IMR-90 (cell line): ENCODE measurements at regions not wholly inside any gene's neighbourhood (a gene's known extent, or its start where the extent isn't known, plus 50 kb on each side); places are given as distances from the start of the nearest gene placed in this dataset.

ENCODE experiments used
- ATAC-seq: fragments of 200-7000 bp; cut with Tn5 transposase; 2 replicates; pipeline ENCODE4 v1.9.1; 2020; ENCODE audit warnings: low read depth, mild to moderate bottlenecking, moderate library complexity
- BruUV-seq: library from RNA; stranded (reverse); fragments of 400-500 nt; replicated peaks from 2 replicates; lab custom pipeline; 2021; lab: Mats Ljungman, UMichigan
- CTCF ChIA-PET: fragments of 300-600 bp; formaldehyde crosslinking; extraction: SDS; loops from one replicate; lab custom pipeline; 2021; ENCODE audit warnings: antibody characterized with exemption; lab: Yijun Ruan, JAX
- POLR2A ChIA-PET: fragments of 300-600 bp; sonication (Branson Sonifier 250); formaldehyde crosslinking; loops from one replicate; lab custom pipeline; 2022; ENCODE audit warnings: antibody characterized with exemption; ENCODE audit not compliant: unreplicated experiment; lab: Charles Lee
- DNase-seq: peaks from one replicate; pipeline ENCODE4 v3.0.0; 2013
- H2AFZ ChIP-seq: replicated peaks from 2 replicates; pipeline ENCODE3; 2013; ENCODE audit warnings: low read length, mild to moderate bottlenecking; ENCODE audit not compliant: poor library complexity
- H2AK5ac ChIP-seq: 2 replicates; pipeline ENCODE4 v1.6.1; 2013; ENCODE audit warnings: low read depth, low read length, inconsistent platforms
- H2AK9ac ChIP-seq: replicated peaks from 2 replicates; pipeline ENCODE3; 2013; ENCODE audit warnings: mild to moderate bottlenecking, low read depth, low read length, moderate library complexity; ENCODE audit not compliant: poor library complexity
- H2BK120ac ChIP-seq: 2 replicates; pipeline ENCODE4 v1.6.1; 2013; ENCODE audit warnings: low read depth, low read length, inconsistent platforms
- H2BK15ac ChIP-seq: 3 replicates; pipeline ENCODE4 v1.6.1; 2013; ENCODE audit warnings: low read depth, low read length, inconsistent platforms
- H2BK20ac ChIP-seq: 2 replicates; pipeline ENCODE4 v1.6.1; 2013; ENCODE audit warnings: low read depth, mild to moderate bottlenecking, inconsistent platforms, low read length, moderate library complexity
- H2BK5ac ChIP-seq: 2 replicates; pipeline ENCODE4 v1.6.1; 2013; ENCODE audit warnings: mild to moderate bottlenecking, low read depth, low read length, inconsistent platforms; ENCODE audit not compliant: poor library complexity, severe bottlenecking
- H3K14ac ChIP-seq: replicated peaks from 2 replicates; pipeline ENCODE4 v1.6.1; 2013; ENCODE audit warnings: low read depth, low read length, inconsistent platforms
- H3K18ac ChIP-seq: 2 replicates; pipeline ENCODE4 v1.6.1; 2013; ENCODE audit warnings: low read depth, low read length, control low read depth
- H3K23ac ChIP-seq: 2 replicates; pipeline ENCODE4 v1.6.1; 2013; ENCODE audit warnings: low read depth, low read length, inconsistent platforms
- H3K27ac ChIP-seq: 2 replicates; pipeline ENCODE4 v1.5.1; 2013; ENCODE audit warnings: mild to moderate bottlenecking, control low read depth, low read length; ENCODE audit not compliant: insufficient read depth
- H3K27me3 ChIP-seq: 2 replicates; pipeline ENCODE4 v1.6.1; 2013; ENCODE audit warnings: low read length; ENCODE audit not compliant: control insufficient read depth, insufficient read depth
- H3K36me3 ChIP-seq: 2 replicates; pipeline ENCODE4 v1.6.1; 2013; ENCODE audit warnings: low read length, mixed read lengths; ENCODE audit not compliant: control insufficient read depth, insufficient read depth
- H3K4ac ChIP-seq: 2 replicates; pipeline ENCODE4 v1.6.1; 2013; ENCODE audit warnings: low read depth, low read length, inconsistent platforms
- H3K4me1 ChIP-seq: 2 replicates; pipeline ENCODE4 v1.6.1; 2013; ENCODE audit warnings: low read length, mixed read lengths; ENCODE audit not compliant: control insufficient read depth, insufficient read depth
- H3K4me2 ChIP-seq: 2 replicates; pipeline ENCODE4 v1.6.1; 2013; ENCODE audit warnings: low read depth, mild to moderate bottlenecking, control low read depth, low read length, moderate library complexity
- H3K4me3 ChIP-seq: 2 replicates; pipeline ENCODE4 v1.5.1; 2013; ENCODE audit warnings: low read depth, mild to moderate bottlenecking, control low read depth, low read length, moderate library complexity; ENCODE audit not compliant: insufficient read depth
- H3K56ac ChIP-seq: 2 replicates; pipeline ENCODE4 v1.6.1; 2013; ENCODE audit warnings: low read length, inconsistent platforms; ENCODE audit not compliant: insufficient read depth; ENCODE audit errors: extremely low read depth
- H3K79me1 ChIP-seq, 2 experiments: 2 replicates each; pipeline ENCODE4 v1.6.1; 2013; ENCODE audit warnings: low read length in 2 of 2, inconsistent platforms in 1 of 2, low read depth in 1 of 2
- H3K9ac ChIP-seq: 2 replicates; pipeline ENCODE4 v1.6.1; 2013; ENCODE audit warnings: low read depth, low read length, control low read depth
- H3K9me1 ChIP-seq: 2 replicates; pipeline ENCODE4 v1.6.1; 2013; ENCODE audit warnings: low read length, inconsistent platforms; ENCODE audit not compliant: insufficient read depth
- H3K9me3 ChIP-seq: 2 replicates; pipeline ENCODE4 v1.6.1; 2013; ENCODE audit warnings: low read length; ENCODE audit not compliant: control insufficient read depth, insufficient read depth
- H4K20me1 ChIP-seq: 2 replicates; pipeline ENCODE4 v1.6.1; 2013; ENCODE audit warnings: low read length, inconsistent platforms; ENCODE audit not compliant: insufficient read depth
- H4K5ac ChIP-seq: 2 replicates; pipeline ENCODE4 v1.6.1; 2013; ENCODE audit warnings: mild to moderate bottlenecking, low read depth, low read length, control low read depth
- H4K8ac ChIP-seq, 2 experiments: 2 replicates each; pipeline ENCODE4 v1.6.1; 2013; ENCODE audit warnings: low read depth in 2 of 2, low read length in 2 of 2, control low read depth in 1 of 2, inconsistent platforms in 1 of 2
- H4K91ac ChIP-seq: 2 replicates; pipeline ENCODE4 v1.6.1; 2013; ENCODE audit warnings: low read depth, low read length, inconsistent platforms; ENCODE audit not compliant: insufficient read depth
- BHLHE40 ChIP-seq: fragments of 150-350 bp; IDR thresholded peaks from 2 replicates; pipeline ENCODE4 v1.6.1; 2016; ENCODE audit warnings: mild to moderate bottlenecking, low read depth, low read length
- CEBPB ChIP-seq: IDR thresholded peaks from 2 replicates; pipeline ENCODE4 v1.6.1; 2012; ENCODE audit warnings: low read depth, low read length, improper control_type of control experiment
- CHD1 ChIP-seq: IDR thresholded peaks from 2 replicates; pipeline ENCODE4 v1.6.1; 2012; ENCODE audit warnings: low read depth, low read length, improper control_type of control experiment
- CTCF ChIP-seq: conservative IDR thresholded peaks from 2 replicates; pipeline ENCODE4 v1.5.1; 2012; ENCODE audit warnings: mild to moderate bottlenecking, low read depth, low read length, improper control_type of control experiment
- ELK1 ChIP-seq: fragments of 150-350 bp; IDR thresholded peaks from 2 replicates; pipeline ENCODE4 v1.6.1; 2016; ENCODE audit warnings: low read depth, mild to moderate bottlenecking, low read length, moderate library complexity, borderline replicate concordance
- FOS ChIP-seq: fragments of 150-350 bp; IDR thresholded peaks from 2 replicates; pipeline ENCODE4 v1.6.1; 2016; ENCODE audit warnings: low read depth, low read length
- MAFK ChIP-seq: IDR thresholded peaks from 2 replicates; pipeline ENCODE4 v1.6.1; 2012; ENCODE audit warnings: low read depth, low read length, improper control_type of control experiment
- MAZ ChIP-seq: IDR thresholded peaks from 2 replicates; pipeline ENCODE4 v1.6.1; 2012; ENCODE audit warnings: low read depth, mild to moderate bottlenecking, low read length, improper control_type of control experiment, moderate library complexity, borderline replicate concordance
- MXI1 ChIP-seq: IDR thresholded peaks from 2 replicates; pipeline ENCODE4 v1.6.1; 2012; ENCODE audit warnings: low read depth, mild to moderate bottlenecking, low read length, moderate library complexity, borderline replicate concordance
- NFE2L2 ChIP-seq: fragments of 150-350 bp; IDR thresholded peaks from 2 replicates; pipeline ENCODE4 v1.6.1; 2016; ENCODE audit warnings: low read depth, mild to moderate bottlenecking, low read length
- POLR2A ChIP-seq: IDR thresholded peaks from 2 replicates; pipeline ENCODE4 v1.6.1; 2012; ENCODE audit warnings: mild to moderate bottlenecking, low read depth, low read length
- RAD21 ChIP-seq: IDR thresholded peaks from 2 replicates; pipeline ENCODE4 v1.6.1; 2012; ENCODE audit warnings: low read length, improper control_type of control experiment
- RCOR1 ChIP-seq: IDR thresholded peaks from 2 replicates; pipeline ENCODE4 v1.6.1; 2012; ENCODE audit warnings: mild to moderate bottlenecking, low read length, improper control_type of control experiment; ENCODE audit not compliant: insufficient replicate concordance
- RFX5 ChIP-seq: IDR thresholded peaks from 2 replicates; pipeline ENCODE4 v1.8.0; 2012; ENCODE audit warnings: low read depth, mild to moderate bottlenecking, low read length, moderate library complexity
- SMC3 ChIP-seq: fragments of 150-350 bp; IDR thresholded peaks from 2 replicates; pipeline ENCODE4 v1.6.1; 2016; ENCODE audit warnings: low read depth, mild to moderate bottlenecking, antibody characterized with exemption, low read length, moderate library complexity
- USF2 ChIP-seq: fragments of 150-350 bp; IDR thresholded peaks from 2 replicates; pipeline ENCODE4 v1.6.1; 2017; ENCODE audit warnings: mild to moderate bottlenecking, antibody characterized with exemption, low read length, low read depth
- WGBS, 2 experiments: methylation state at CpG; one replicate each; pipeline versions ENCODE4 v1.1.5 to v1.1.7; 2013; ENCODE audit warnings: missing lambda C conversion rate in 2 of 2; ENCODE audit not compliant: insufficient read length in 1 of 2; ENCODE audit errors: extremely low coverage in 2 of 2; 5-methylcytosine and 5-hydroxymethylcytosine counted together
- dilution Hi-C: fragments of 300-500 bp; cut with HindIII; formaldehyde crosslinking; loops from one replicate; pipeline ENCODE4 v1.14.3; 2018; ENCODE audit warnings: low sequenced_read_pairs; ENCODE audit not compliant: unreplicated experiment
- in situ Hi-C: fragments of 300-500 bp; cut with MboI; formaldehyde crosslinking; loops from 3 replicates; pipeline ENCODE4 v1.14.3; 2019; ENCODE audit warnings: low sequenced_read_pairs, inconsistent platforms, mixed read lengths
- intact Hi-C: fragments of 100-400 bp; cut with micrococcal nuclease; formaldehyde crosslinking; loops from 2 replicates; pipeline ENCODE4 v1.10.0; 2022

- Histone ChIP-seq H2BK20ac (no peak overlapping the region), H3K18ac (no peak overlapping the region), H3K36me3 (no peaks in the 10 kb centered on the region), H3K27me3 (no peaks in the 10 kb centered on the region), H2BK15ac (no peak overlapping the region), H3K27ac (no peak overlapping the region), H2BK120ac (no peak overlapping the region), H4K8ac (no peak overlapping the region), H2AK5ac (no peak overlapping the region), H3K4me2 (no peak overlapping the region), H3K14ac (no peak overlapping the region), H3K4me3 (no peak overlapping the region), H4K91ac (no peak overlapping the region; the same call in 1 of the 2 replicates), H3K4ac (0 out of 2 replicates have a peak overlapping the region, but pooled peaks have one; percentile 16), H3K9ac (no peak overlapping the region), H4K20me1 (no peaks in the 10 kb centered on the region), H4K5ac (no peak overlapping the region), H3K56ac (no peak overlapping the region), H3K4me1 (no peaks in the 10 kb centered on the region), H2AK9ac (no peak overlapping the region), H3K23ac (no peak overlapping the region), H2AFZ (no peak overlapping the region), H3K9me3 (no peaks in the 10 kb centered on the region), H3K79me1 (no peaks in the 10 kb centered on the region), H3K9me1 (no peaks in the 10 kb centered on the region), H2BK5ac (no peak overlapping the region)
- in situ Hi-C loops, result no loop called here
- WGBS, 2 experiments, result no CpG with 5 or more reads among the region's 3 CpGs
- ATAC-seq, result no peak
- ChIA-PET POLR2A (no interaction called here), CTCF (interaction anchor here (0.6 kb wide), 1 partner anchor 9 kb away, joined by 4 read pairs; no protein-coding TSS in a partner anchor)
- intact Hi-C loops, result no loop called here
- no peak for DNase-seq
- BruUV-seq, result no TSS peak
- no peak for TF ChIP-seq NFE2L2
- no peak for TF ChIP-seq MXI1
- no peak for TF ChIP-seq SMC3
- no peak for TF ChIP-seq RFX5
- TF ChIP-seq BHLHE40, result no peak
- TF ChIP-seq MAFK, result no peak
- no peak for TF ChIP-seq MAZ
- no peak for TF ChIP-seq RCOR1
- TF ChIP-seq CEBPB, result no peak
- TF ChIP-seq ELK1, result no peak
- no peak for TF ChIP-seq FOS
- TF ChIP-seq USF2, result no peak
- no peak for TF ChIP-seq POLR2A
- no peak for TF ChIP-seq CHD1
- TF ChIP-seq CTCF, result no peak
- TF ChIP-seq RAD21, result no peak
- dilution Hi-C loops, result no loop called here
Measured at GRCh38 chr2:191601060-191601459, 76.9 kb upstream of the NABP1 start.
